B cell (primary cell): ENCODE measurements at regions not wholly inside any gene's neighbourhood (a gene's known extent, or its start where the extent isn't known, plus 50 kb on each side); places are given as distances from the start of the nearest gene placed in this dataset.

Source experiments
- ATAC-seq: fragments of 200-7000 bp; cut with Tn5 transposase; one replicate; pipeline ENCODE4 v1.10.0; 2021; ENCODE audit warnings: low read depth, mild to moderate bottlenecking, moderate number of reproducible peaks, moderate library complexity
- CTCF ChIA-PET: fragments of 350-600 bp; sonication (Branson Sonifier 250); formaldehyde crosslinking; loops from one replicate; lab custom pipeline; 2021; ENCODE audit warnings: antibody characterized with exemption, inconsistent platforms; lab: Charles Lee
- POLR2A ChIA-PET: fragments of 350-600 bp; sonication (Branson Sonifier 250); formaldehyde crosslinking; loops from one replicate; lab custom pipeline; 2021; ENCODE audit warnings: antibody characterized with exemption; lab: Charles Lee
- DNase-seq: peaks from one replicate; pipeline ENCODE4 v3.0.0; 2013
- H2AFZ ChIP-seq: 2 replicates; pipeline ENCODE4 v1.6.1; 2012; ENCODE audit warnings: mild to moderate bottlenecking, low read depth, low read length; ENCODE audit not compliant: insufficient read depth, poor library complexity, severe bottlenecking
- H3K27ac ChIP-seq, 2 donors: 1 replicate in 1 of 2; 2 replicates in 1 of 2; pipeline ENCODE4 v1.5.1; 2012 to 2013; ENCODE audit warnings: low read length in 2 of 2, mild to moderate bottlenecking in 2 of 2, moderate library complexity in 1 of 2
- H3K27me3 ChIP-seq, 4 experiments: fragments of 200-600 bp in 1 of 4; sonication (generic) in 1 of 4; replicated peaks in 1 of 4; 1 replicate in 2 of 4; 2 replicates in 2 of 4; pipeline versions ENCODE4 v1.6.1 to v1.7.0; 2013 to 2016; ENCODE audit warnings: low read length in 3 of 4, mild to moderate bottlenecking in 2 of 4, mixed read lengths in 1 of 4, moderate library complexity in 1 of 4; ENCODE audit not compliant: insufficient read depth in 4 of 4, control insufficient read depth in 3 of 4; ENCODE audit errors: control extremely low read depth in 1 of 4
- H3K36me3 ChIP-seq, 2 experiments: replicated peaks in 1 of 2; 1 replicate in 1 of 2; 2 replicates in 1 of 2; pipeline versions ENCODE4 v1.6.1 to v1.7.1; 2013; ENCODE audit warnings: low read length in 1 of 2; ENCODE audit not compliant: insufficient read depth in 2 of 2, control insufficient read depth in 1 of 2; ENCODE audit errors: control extremely low read depth in 1 of 2, extremely low read depth in 1 of 2
- H3K4me1 ChIP-seq, 2 donors: fragments of 200-600 bp in 1 of 2; sonication (generic) in 1 of 2; 1 replicate in 1 of 2; 2 replicates in 1 of 2; pipeline versions ENCODE4 v1.5.1 to v1.6.1; 2013 to 2017; ENCODE audit warnings: low read length in 2 of 2; ENCODE audit not compliant: control insufficient read depth in 2 of 2, insufficient read depth in 2 of 2
- H3K4me2 ChIP-seq: replicated peaks from 2 replicates; pipeline ENCODE3; 2012; ENCODE audit warnings: mild to moderate bottlenecking, low read depth, low read length; ENCODE audit not compliant: poor library complexity, severe bottlenecking
- H3K4me3 ChIP-seq, 5 experiments: fragments of 200-600 bp in 1 of 5; sonication (generic) in 1 of 5; 1 replicate in 3 of 5; 2 replicates in 2 of 5; pipeline versions ENCODE4 v1.5.1 to v1.7.0; 2011 to 2016; ENCODE audit warnings: low read length in 4 of 5, mild to moderate bottlenecking in 4 of 5, low read depth in 2 of 5, control low read depth in 1 of 5, moderate library complexity in 1 of 5; ENCODE audit not compliant: insufficient read depth in 1 of 5; ENCODE audit errors: control extremely low read depth in 1 of 5, extremely low read depth in 1 of 5
- H3K79me2 ChIP-seq: fragments of 200-600 bp; sonication (generic); one replicate; pipeline ENCODE4 v1.6.0; 2016; ENCODE audit warnings: low read length; ENCODE audit not compliant: control insufficient read depth, insufficient read depth
- H3K9ac ChIP-seq: fragments of 200-600 bp; sonication (generic); 2 replicates; pipeline ENCODE4 v1.6.1; 2017; ENCODE audit warnings: mild to moderate bottlenecking, low read length, moderate library complexity
- H3K9me3 ChIP-seq, 3 donors: one replicate each; pipeline versions ENCODE4 v1.6.1 to v1.7.1; 2013; ENCODE audit warnings: low read length in 2 of 3; ENCODE audit not compliant: control insufficient read depth in 2 of 3, insufficient read depth in 1 of 3; ENCODE audit errors: control extremely low read depth in 1 of 3
- H4K20me1 ChIP-seq: 2 replicates; pipeline ENCODE4 v1.6.0; 2012; ENCODE audit warnings: mild to moderate bottlenecking, low read length; ENCODE audit not compliant: insufficient read depth, control insufficient read depth, poor library complexity, severe bottlenecking
- H3K27ac Mint-ChIP-seq: one replicate; pipeline ENCODE4 v1.8.0; 2021; ENCODE audit warnings: mixed read lengths
- H3K27me3 Mint-ChIP-seq: one replicate; pipeline ENCODE4 v1.8.0; 2021; ENCODE audit warnings: mixed read lengths
- H3K4me1 Mint-ChIP-seq: one replicate; pipeline ENCODE4 v1.8.0; 2021; ENCODE audit warnings: mixed read lengths
- H3K4me3 Mint-ChIP-seq: one replicate; pipeline ENCODE4 v1.8.0; 2021; ENCODE audit warnings: mixed read lengths
- H3K9me3 Mint-ChIP-seq: one replicate; pipeline ENCODE4 v1.8.0; 2022; ENCODE audit warnings: mixed read lengths; ENCODE audit not compliant: insufficient read depth
- CTCF ChIP-seq: fragments of 200-600 bp; IDR thresholded peaks from one replicate; pipeline ENCODE4 v1.8.0; 2022; ENCODE audit warnings: antibody characterized with exemption, mild to moderate bottlenecking
- EZH2 ChIP-seq: IDR thresholded peaks from 2 replicates; pipeline ENCODE4 v1.6.1; 2012; ENCODE audit warnings: borderline replicate concordance, low read depth, mild to moderate bottlenecking, moderate library complexity, low read length; ENCODE audit not compliant: insufficient read depth, poor library complexity, severe bottlenecking
- WGBS: methylation state at CpG from one replicate; pipeline ENCODE4 v1.1.5; 2013; ENCODE audit warnings: missing lambda C conversion rate; ENCODE audit not compliant: insufficient coverage; 5-methylcytosine and 5-hydroxymethylcytosine counted together
- intact Hi-C: fragments of 100-400 bp; cut with micrococcal nuclease; formaldehyde crosslinking; loops from one replicate; pipeline ENCODE4 v1.10.0; 2022

GRCh38 chr10:10813656-10814055 is 204.0 kb upstream of the CELF2 start:
- Histone ChIP-seq H3K9ac (no peak overlapping the region), H3K36me3 (no peaks in the 10 kb centered on the region), H3K27ac (no peak overlapping the region), H4K20me1 (no peaks in the 10 kb centered on the region), H2AFZ (no peak overlapping the region), H3K9me3 (peaks cover 0 to 1% (median 0%) of the 10 kb centered on the region in 3 donors), H3K4me2 (no peak overlapping the region), H3K4me3 (no peak overlapping the region), H3K27me3 (no peaks in the 10 kb centered on the region), H3K79me2 (no peaks in the 10 kb centered on the region), H3K4me1 (no peaks in the 10 kb centered on the region)
- ATAC-seq (no peak), DNase-seq (no peak)
- no peak for TF ChIP-seq EZH2
- CTCF ChIA-PET, result no interaction called here
- Mint-ChIP-seq H3K27ac (no peak overlapping the region), H3K4me1 (no peaks in the 10 kb centered on the region), H3K9me3 (peaks cover 3% of the 10 kb centered on the region), H3K4me3 (no peak overlapping the region), H3K27me3 (peaks cover 24% of the 10 kb centered on the region)
- POLR2A ChIA-PET, result no interaction called here
- 83% methylated on average over 1 of the region's 2 CpGs for WGBS
- intact Hi-C loops, result no loop called here

GRCh38 chr10:10814069-10814468 is 203.6 kb upstream of the CELF2 start:
- no peak overlapping the region for H3K4me3 Mint-ChIP-seq
- H3K4me2 ChIP-seq, result no peak overlapping the region
- no peaks in the 10 kb centered on the region for H3K4me1 Mint-ChIP-seq
- POLR2A ChIA-PET, result interaction anchor here (0.6 kb wide), 1 partner anchor 456 kb away, joined by 4 read pairs; no protein-coding TSS in a partner anchor
- H3K4me1 ChIP-seq, result no peaks in the 10 kb centered on the region
- H3K9me3 Mint-ChIP-seq, result peaks cover 3% of the 10 kb centered on the region
- no peaks in the 10 kb centered on the region for H3K36me3 ChIP-seq
- TF ChIP-seq CTCF (no peak), EZH2 (no peak)
- peaks cover 0 to 1% (median 0%) of the 10 kb centered on the region in 3 donors for H3K9me3 ChIP-seq
- CTCF ChIA-PET, result no interaction called here
- no peak overlapping the region for H3K4me3 ChIP-seq
- no peak for DNase-seq
- no peak for ATAC-seq
- no peak overlapping the region for H3K27ac Mint-ChIP-seq
- intact Hi-C loops, result no loop called here
- no peak overlapping the region for H3K9ac ChIP-seq
- H3K27me3 ChIP-seq, result no peaks in the 10 kb centered on the region
- H4K20me1 ChIP-seq, result no peaks in the 10 kb centered on the region
- no CpG with 5 or more reads among the region's 2 CpGs for WGBS
- peaks cover 22% of the 10 kb centered on the region for H3K27me3 Mint-ChIP-seq
- no peaks in the 10 kb centered on the region for H3K79me2 ChIP-seq
- no peak overlapping the region for H3K27ac ChIP-seq
- H2AFZ ChIP-seq, result no peak overlapping the region
